GM06990 (cell line): ENCODE measurements at regions not wholly inside any gene's neighbourhood (a gene's known extent, or its start where the extent isn't known, plus 50 kb on each side); places are given as distances from the start of the nearest gene placed in this dataset.
"Not testable (repeated sequence)": the region's sequence is repeated elsewhere in the genome, so short reads cannot be mapped to it uniquely, and the experiment has no call there.

ENCODE experiments used
- DNase-seq: peaks from one replicate; pipeline ENCODE4 v3.0.0-alpha.2; 2011; ENCODE audit not compliant: insufficient read length; ENCODE audit errors: extremely low read depth
- H3K27me3 ChIP-seq: replicated peaks from 2 replicates; pipeline ENCODE4 v1.6.0; 2011; ENCODE audit warnings: low read length; ENCODE audit not compliant: control insufficient read depth, insufficient read depth
- H3K36me3 ChIP-seq: 2 replicates; pipeline ENCODE4 v1.5.1; 2011; ENCODE audit warnings: low read length; ENCODE audit not compliant: control insufficient read depth, insufficient read depth
- H3K4me3 ChIP-seq: replicated peaks from 2 replicates; pipeline ENCODE4 v1.5.1; 2011; ENCODE audit warnings: low read depth, mild to moderate bottlenecking, control low read depth, low read length
- CTCF ChIP-seq: IDR thresholded peaks from 2 replicates; pipeline ENCODE4 v1.5.1; 2011; ENCODE audit warnings: low read length, control low read depth, mild to moderate bottlenecking, inconsistent platforms; ENCODE audit not compliant: insufficient read depth, poor library complexity, severe bottlenecking

GRCh38 chr9:42388146-42388690, 204.8 kb downstream of the SPATA31A6 start:
- H3K27me3 ChIP-seq, result no peaks in the 10 kb centered on the region
- H3K4me3 ChIP-seq, result no peak overlapping the region
- DNase-seq, result no peak
- H3K36me3 ChIP-seq, result no peaks in the 10 kb centered on the region
- TF ChIP-seq CTCF, result no peak

DNA sequence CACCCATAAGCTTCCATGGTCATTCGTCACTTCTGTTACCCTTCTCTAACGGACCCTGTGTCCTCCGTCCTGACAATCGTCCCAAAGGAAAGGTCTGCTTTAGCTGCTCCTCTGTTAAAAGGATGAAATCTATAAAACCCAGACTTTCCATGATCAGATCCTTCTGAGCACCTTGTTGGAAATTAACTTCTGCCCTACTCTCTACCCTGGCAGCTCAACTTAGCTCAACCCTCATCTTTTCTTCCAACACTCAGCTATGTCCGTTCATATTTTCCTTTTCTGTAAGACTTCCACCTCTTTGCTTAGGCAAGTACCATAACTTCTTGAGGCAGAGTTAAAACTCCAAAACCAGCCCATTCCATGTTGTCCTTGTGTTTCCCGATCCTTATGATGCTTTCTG, 205.4 kb downstream of the SPATA31A6 start:
- H3K36me3 ChIP-seq, result no peaks in the 10 kb centered on the region
- no peak for TF ChIP-seq CTCF
- H3K27me3 ChIP-seq, result no peaks in the 10 kb centered on the region
- H3K4me3 ChIP-seq, result no peak overlapping the region
- no peak for DNase-seq

- H3K4me3 ChIP-seq, H3K27me3 ChIP-seq, DNase-seq, H3K36me3 ChIP-seq: not testable (repeated sequence)
These were observed 209.5 kb downstream of the SPATA31A6 start for GRCh38 chr9:42392773-42393455.

GRCh38 chr9:42396318-42396717, 212.9 kb downstream of the SPATA31A6 start:
- no peak overlapping the region for H3K4me3 ChIP-seq
- no peaks in the 10 kb centered on the region for H3K27me3 ChIP-seq
- H3K36me3 ChIP-seq, result no peaks in the 10 kb centered on the region
- no peak for DNase-seq
- no peak for TF ChIP-seq CTCF

DNA sequence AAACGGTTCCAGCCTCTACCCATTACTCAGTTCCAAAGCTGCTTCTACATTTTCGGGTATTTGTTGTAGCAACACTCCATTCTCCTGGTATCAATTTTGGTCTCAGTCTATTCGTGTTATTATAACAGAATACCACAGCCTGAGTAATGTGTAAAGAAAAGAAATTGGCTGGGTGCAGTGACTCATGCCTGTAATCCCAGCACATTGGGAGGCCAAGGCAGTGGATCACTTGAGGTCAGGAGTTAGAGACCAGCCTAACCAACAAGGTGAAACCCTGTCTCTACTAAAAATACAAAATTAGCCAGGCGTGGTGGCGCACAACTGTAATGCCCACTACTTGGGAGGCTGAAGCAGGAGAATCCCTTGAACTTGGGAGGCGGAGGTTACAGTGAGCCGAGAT, 213.9 kb downstream of the SPATA31A6 start:
- not testable (repeated sequence) for H3K27me3 ChIP-seq, H3K36me3 ChIP-seq, DNase-seq, H3K4me3 ChIP-seq

- not testable (repeated sequence) for H3K4me3 ChIP-seq, DNase-seq, H3K27me3 ChIP-seq, H3K36me3 ChIP-seq
These were observed 219.5 kb downstream of the SPATA31A6 start for GRCh38 chr9:42402919-42403318.

DNA sequence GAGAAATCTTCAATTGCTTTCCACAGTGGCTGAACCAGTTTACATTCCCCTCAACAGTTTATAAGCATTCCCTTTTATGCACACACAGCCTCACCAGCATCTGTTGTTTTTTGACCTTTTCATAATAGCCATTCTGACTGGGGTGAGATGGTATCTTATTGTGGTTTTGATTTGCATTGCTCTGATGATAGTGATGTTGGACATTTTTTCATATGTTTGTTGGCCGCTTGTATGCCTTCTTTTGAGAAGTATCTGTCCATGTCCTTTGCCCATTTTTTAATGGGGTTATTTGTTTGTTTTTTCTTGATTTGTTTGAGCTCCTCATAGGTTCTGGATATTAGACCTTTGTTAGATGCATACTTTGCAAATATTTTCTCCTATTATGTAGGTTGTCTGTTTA, 226.1 kb downstream of the SPATA31A6 start:
- H3K27me3 ChIP-seq, H3K4me3 ChIP-seq, H3K36me3 ChIP-seq, DNase-seq: not testable (repeated sequence)

- not testable (repeated sequence) for H3K36me3 ChIP-seq, H3K4me3 ChIP-seq, H3K27me3 ChIP-seq, DNase-seq
These were observed 228.9 kb downstream of the SPATA31A6 start for GRCh38 chr9:42412354-42412753.

DNA sequence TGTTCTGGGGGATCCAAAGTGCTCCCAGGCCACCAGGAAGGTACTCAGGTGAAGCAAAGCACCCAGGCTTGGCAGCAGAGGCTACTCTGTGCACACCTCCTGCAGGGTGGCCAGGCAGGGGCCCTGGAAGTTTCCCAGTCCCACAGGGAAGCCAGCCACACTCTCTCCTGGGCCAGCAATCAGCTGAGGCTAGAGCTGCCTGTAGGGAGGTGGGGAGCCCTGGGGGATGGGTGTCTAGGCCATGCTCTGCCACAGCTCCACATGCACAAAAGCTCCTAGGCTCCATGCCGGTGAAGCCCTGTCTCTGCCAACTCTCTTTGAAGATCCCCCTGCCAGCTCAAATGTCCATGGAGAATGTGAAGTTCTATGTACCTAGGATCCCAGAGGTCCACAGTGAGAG, 231.4 kb downstream of the SPATA31A6 start:
- not testable (repeated sequence) for H3K4me3 ChIP-seq, H3K27me3 ChIP-seq, DNase-seq, H3K36me3 ChIP-seq

- H3K27me3 ChIP-seq, DNase-seq, H3K36me3 ChIP-seq, H3K4me3 ChIP-seq: not testable (repeated sequence)
These were observed 236.2 kb downstream of the SPATA31A6 start for GRCh38 chr9:42419652-42420051.

DNA sequence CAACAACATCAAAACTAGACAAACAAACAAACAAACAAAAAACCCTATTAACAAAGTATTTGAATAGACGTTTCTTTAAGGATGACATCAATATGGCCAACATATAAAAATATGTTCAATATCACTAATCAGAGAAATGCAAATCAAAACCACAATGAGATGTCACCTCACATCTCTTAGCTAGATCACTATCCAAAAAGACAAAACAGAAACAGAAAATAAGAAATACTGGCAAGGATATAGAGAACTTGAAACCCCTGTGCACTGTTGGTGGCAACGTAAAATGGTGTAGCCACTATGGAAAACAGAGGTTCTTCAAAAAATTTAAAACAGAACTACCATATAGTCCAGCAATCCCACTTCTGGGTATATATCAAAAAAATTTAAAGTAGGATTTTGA, 236.9 kb downstream of the SPATA31A6 start:
- DNase-seq, H3K27me3 ChIP-seq, H3K4me3 ChIP-seq, H3K36me3 ChIP-seq: not testable (repeated sequence)
